Epithelial cell of esophagus (primary cell): ENCODE measurements at regions not wholly inside any gene's neighbourhood (a gene's known extent, or its start where the extent isn't known, plus 50 kb on each side); places are given as distances from the start of the nearest gene placed in this dataset.

Source experiments
- DNase-seq: peaks from one replicate; pipeline ENCODE4 v3.0.0; 2010; ENCODE audit warnings: low read depth
- H3K4me3 ChIP-seq: 2 replicates; pipeline ENCODE4 v1.5.1; 2011; ENCODE audit warnings: mild to moderate bottlenecking, low read length, control low read depth
- CTCF ChIP-seq: IDR thresholded peaks from 2 replicates; pipeline ENCODE4 v1.5.1; 2011; ENCODE audit warnings: low read depth, mild to moderate bottlenecking, low read length, control low read depth, inconsistent platforms; ENCODE audit not compliant: insufficient read depth; ENCODE audit errors: missing control alignments

GRCh38 chr13:102466610-102467190 lies 64.9 kb upstream of the FGF14 start:
- TF ChIP-seq CTCF = no peak
- DNase-seq = no peak
- no peak overlapping the region for H3K4me3 ChIP-seq

DNA sequence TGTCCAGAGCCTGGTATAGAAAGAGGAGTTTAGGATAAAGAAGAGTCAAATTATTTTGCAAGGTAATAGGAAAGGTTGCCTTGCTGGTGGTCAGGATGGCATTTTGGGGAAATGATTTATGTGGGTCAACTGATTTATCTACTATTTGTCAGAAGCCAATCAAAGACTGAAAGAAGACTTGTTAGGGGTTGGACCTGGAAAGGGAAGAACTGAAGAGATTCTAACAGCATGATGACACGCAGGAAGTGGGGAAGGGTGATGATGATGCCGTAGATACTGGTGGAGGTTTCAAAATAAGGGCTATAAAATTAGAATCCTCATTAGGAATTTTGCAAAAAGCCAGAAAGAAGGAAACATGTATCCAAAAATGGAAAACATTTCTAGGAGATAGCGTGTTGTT lies 60.7 kb upstream of the FGF14 start:
- no peak for TF ChIP-seq CTCF
- DNase-seq = no peak

DNA sequence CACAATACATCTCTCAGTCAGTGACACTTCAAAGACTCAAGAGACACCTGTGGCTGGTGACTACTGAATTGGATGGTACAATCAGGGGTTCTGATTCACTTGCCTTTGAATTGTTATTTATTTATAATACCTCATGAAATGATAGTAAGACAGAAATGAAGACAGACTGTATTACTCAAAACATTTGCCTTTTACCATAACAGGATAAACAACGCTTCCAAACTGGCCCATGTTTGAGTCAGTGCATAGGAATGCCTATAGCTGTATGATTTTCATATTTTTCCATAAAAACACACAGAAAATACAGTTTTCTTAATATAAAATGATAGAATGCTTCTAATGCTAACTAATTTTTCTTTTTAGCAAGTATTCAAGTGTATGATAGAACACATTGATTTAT lies 59.5 kb upstream of the FGF14 start:
- TF ChIP-seq CTCF = no peak
- no peak overlapping the region for H3K4me3 ChIP-seq
- peak; percentile 29 for DNase-seq

More for the DNA sequence above, 60.7 kb upstream of the FGF14 start:
- H3K4me3 ChIP-seq = no peak overlapping the region

DNA sequence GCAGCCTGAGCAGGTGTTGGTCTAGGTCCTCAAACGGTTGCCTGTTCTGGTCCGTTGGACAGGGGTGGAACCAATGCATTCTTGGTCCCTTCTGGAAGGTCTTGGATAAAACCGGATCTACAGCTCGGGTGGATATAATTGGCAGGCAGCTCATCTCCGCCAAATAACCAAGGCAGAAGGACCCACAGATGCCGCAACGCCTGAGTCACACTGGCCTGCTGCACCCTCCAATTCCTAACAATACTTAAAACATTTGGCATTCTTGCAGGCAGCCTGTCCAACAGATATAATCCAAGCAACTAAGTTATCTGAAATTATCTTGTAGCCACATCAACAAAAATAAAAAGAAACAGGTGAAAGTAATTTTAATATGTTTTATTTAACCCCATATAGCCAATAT lies 59.0 kb upstream of the FGF14 start:
- no peak for TF ChIP-seq CTCF
- no peak overlapping the region for H3K4me3 ChIP-seq
- DNase-seq = no peak

GRCh38 chr13:102452836-102453235 lies 51.0 kb upstream of the FGF14 start:
- no peak for TF ChIP-seq CTCF
- no peak for DNase-seq

More at GRCh38 chr13:102452836-102453235, 51.0 kb upstream of the FGF14 start:
- H3K4me3 ChIP-seq = no peak overlapping the region
